Nephron progenitor cell (in vitro differentiated cells): ENCODE measurements at regions not wholly inside any gene's neighbourhood (a gene's known extent, or its start where the extent isn't known, plus 50 kb on each side); places are given as distances from the start of the nearest gene placed in this dataset.

Experiments
- DNase-seq: peaks from one replicate; pipeline ENCODE4 v3.0.0; 2021
- H3K27ac Mint-ChIP-seq: 2 replicates; pipeline ENCODE4 v1.8.0; 2021; ENCODE audit warnings: mild to moderate bottlenecking, moderate library complexity, mixed read lengths
- H3K27me3 Mint-ChIP-seq: 2 replicates; pipeline ENCODE4 v1.8.0; 2021; ENCODE audit warnings: mild to moderate bottlenecking, low read depth, mixed read lengths; ENCODE audit not compliant: poor library complexity
- H3K36me3 Mint-ChIP-seq: 2 replicates; pipeline ENCODE4 v1.8.0; 2021; ENCODE audit warnings: low read depth, mixed read lengths
- H3K4me1 Mint-ChIP-seq: 2 replicates; pipeline ENCODE4 v1.8.0; 2021; ENCODE audit warnings: mixed read lengths
- H3K4me3 Mint-ChIP-seq: 2 replicates; pipeline ENCODE4 v1.8.0; 2021; ENCODE audit warnings: mild to moderate bottlenecking, moderate library complexity, mixed read lengths
- H3K9me3 Mint-ChIP-seq: 2 replicates; pipeline ENCODE4 v1.8.0; 2021; ENCODE audit warnings: mild to moderate bottlenecking, moderate library complexity, mixed read lengths
- TF ChIP-seq, protein P1 (sequence below): fragments of 200-600 bp; sonication (generic); IDR thresholded peaks from 2 replicates; pipeline ENCODE4 v1.5.0; 2021; ENCODE audit warnings: antibody characterized with exemption

DNA sequence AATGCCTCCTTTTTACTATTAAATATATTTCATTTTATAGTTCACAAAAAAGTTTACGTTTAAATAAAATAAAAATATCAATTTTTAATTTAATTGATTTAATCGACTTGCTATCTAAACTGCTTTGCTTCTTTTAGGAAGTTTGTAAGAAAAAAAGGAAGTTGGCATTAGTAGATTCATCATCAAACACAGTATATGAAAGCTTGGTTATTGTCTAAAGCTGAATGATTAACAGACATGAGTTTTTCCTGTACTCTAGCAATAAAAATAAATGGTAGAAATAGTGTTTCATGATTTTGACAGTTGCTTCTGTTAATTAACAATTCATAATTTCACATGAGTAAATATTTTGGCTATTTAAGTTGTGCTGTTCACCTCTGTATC, 1285.5 kb upstream of the GJE1 start:
- Mint-ChIP-seq H3K27ac (no peak overlapping the region), H3K4me3 (no peak overlapping the region), H3K9me3 (no peaks in the 10 kb centered on the region), H3K27me3 (no peaks in the 10 kb centered on the region), H3K4me1 (no peaks in the 10 kb centered on the region), H3K36me3 (no peaks in the 10 kb centered on the region)
- TF ChIP-seq, protein P1, sequence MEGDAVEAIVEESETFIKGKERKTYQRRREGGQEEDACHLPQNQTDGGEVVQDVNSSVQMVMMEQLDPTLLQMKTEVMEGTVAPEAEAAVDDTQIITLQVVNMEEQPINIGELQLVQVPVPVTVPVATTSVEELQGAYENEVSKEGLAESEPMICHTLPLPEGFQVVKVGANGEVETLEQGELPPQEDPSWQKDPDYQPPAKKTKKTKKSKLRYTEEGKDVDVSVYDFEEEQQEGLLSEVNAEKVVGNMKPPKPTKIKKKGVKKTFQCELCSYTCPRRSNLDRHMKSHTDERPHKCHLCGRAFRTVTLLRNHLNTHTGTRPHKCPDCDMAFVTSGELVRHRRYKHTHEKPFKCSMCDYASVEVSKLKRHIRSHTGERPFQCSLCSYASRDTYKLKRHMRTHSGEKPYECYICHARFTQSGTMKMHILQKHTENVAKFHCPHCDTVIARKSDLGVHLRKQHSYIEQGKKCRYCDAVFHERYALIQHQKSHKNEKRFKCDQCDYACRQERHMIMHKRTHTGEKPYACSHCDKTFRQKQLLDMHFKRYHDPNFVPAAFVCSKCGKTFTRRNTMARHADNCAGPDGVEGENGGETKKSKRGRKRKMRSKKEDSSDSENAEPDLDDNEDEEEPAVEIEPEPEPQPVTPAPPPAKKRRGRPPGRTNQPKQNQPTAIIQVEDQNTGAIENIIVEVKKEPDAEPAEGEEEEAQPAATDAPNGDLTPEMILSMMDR, result no peak
- DNase-seq, result no peak

DNA sequence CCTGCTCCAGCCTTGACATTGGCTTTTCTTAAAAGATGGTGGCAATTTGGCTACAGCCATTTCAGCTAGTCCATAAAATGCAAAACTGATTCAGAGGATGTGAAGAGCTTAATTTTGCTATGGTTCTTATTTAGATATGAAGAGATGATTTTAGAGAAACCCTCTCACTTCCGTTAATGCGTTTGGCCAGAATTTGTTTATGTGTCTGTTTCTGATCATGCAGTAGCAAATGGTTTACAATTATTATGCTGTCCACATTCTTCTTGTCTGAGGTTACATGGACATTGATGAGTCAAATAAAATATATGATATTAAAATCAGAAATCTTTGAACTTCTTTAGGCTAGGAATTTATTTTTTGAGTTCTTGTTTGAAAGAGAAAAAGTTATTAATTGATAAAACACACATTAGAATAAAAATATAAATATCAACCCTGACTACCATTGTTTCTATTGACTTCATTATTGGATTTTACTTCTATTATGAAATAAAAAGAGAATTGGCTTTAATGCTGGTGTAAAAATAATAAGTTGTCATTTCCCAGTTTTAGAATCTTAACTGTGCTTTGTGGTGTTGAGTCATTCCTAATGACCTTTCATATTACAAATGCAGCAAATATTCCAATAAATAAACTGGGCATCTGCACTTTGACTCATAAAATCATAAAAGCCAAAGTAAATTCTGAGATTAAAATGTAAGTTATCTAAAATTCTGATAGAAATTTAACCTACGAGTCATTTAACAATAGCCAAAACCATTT, 1286.0 kb upstream of the GJE1 start:
- H3K27ac Mint-ChIP-seq, result no peak overlapping the region
- H3K4me3 Mint-ChIP-seq, result no peak overlapping the region
- H3K4me1 Mint-ChIP-seq, result no peaks in the 10 kb centered on the region
- no peaks in the 10 kb centered on the region for H3K9me3 Mint-ChIP-seq
- DNase-seq, result no peak
- H3K36me3 Mint-ChIP-seq, result no peaks in the 10 kb centered on the region
- TF ChIP-seq, protein P1, result no peak
- no peaks in the 10 kb centered on the region for H3K27me3 Mint-ChIP-seq

DNA sequence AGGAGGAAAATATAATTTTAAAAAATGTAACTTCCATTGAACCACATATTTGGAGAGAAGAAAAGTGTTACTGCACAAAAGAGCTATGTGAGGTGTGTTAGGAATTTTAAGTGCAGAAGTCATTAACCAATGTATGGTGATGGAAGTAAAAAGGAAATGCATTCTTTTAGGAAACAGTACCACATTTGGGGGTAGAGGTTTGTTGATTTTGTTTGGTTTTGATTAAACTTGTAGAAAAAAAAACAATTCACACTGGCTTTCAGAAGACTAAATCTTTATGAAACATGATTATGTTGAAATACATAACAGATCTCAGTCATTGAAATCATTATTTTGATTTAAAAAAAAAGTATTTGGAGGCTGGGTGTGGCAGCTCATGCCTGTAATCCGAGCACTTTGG, 1287.0 kb upstream of the GJE1 start:
- Mint-ChIP-seq H3K27me3 (no peaks in the 10 kb centered on the region), H3K27ac (no peak overlapping the region), H3K4me3 (no peak overlapping the region), H3K36me3 (no peaks in the 10 kb centered on the region), H3K9me3 (no peaks in the 10 kb centered on the region), H3K4me1 (no peaks in the 10 kb centered on the region)
- TF ChIP-seq, protein P1, result no peak
- no peak for DNase-seq

DNA sequence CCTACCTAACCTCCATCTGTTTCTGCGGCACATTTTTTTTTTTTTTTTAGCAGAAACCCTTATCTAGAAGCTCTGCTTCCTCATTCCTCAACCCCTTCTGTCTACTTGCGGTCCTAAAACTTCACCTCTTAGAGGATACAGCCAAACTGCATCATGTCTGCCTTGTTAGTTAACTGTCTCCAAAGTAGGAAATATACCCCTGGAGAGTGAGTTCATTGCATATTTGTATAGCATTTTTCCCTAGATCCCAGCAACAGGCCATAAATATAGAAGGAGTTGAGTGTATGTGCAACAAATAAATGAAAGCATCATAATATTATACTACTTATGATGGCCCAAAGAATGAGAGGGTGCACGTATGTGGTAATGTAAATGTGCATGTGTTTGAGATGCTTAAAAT, 1288.6 kb upstream of the GJE1 start:
- Mint-ChIP-seq H3K4me1 (no peaks in the 10 kb centered on the region), H3K4me3 (no peak overlapping the region), H3K27ac (no peak overlapping the region), H3K27me3 (no peaks in the 10 kb centered on the region), H3K9me3 (no peaks in the 10 kb centered on the region), H3K36me3 (no peaks in the 10 kb centered on the region)
- TF ChIP-seq, protein P1, result no peak
- no peak for DNase-seq

DNA sequence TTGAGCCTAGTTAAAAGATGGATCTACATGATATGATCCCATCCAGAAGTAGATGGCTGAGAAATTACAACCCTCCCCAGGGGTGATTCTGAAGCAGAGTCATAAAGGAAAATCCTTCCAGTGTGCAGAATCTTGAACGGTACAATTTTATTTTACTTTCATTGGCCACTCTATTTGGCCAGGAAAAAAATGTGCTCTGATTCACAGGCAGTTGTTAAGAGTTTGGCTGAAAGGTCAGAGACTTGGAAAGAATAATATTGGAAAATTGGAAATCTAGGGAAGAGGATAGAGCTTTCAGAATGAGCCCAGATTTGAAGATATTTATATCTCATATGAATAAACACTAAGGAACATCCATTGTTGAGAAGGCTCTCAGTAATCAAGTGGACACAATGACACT, 1299.3 kb upstream of the GJE1 start:
- TF ChIP-seq, protein P1, result no peak
- Mint-ChIP-seq H3K27ac (no peak overlapping the region), H3K4me3 (no peak overlapping the region), H3K36me3 (no peaks in the 10 kb centered on the region), H3K4me1 (no peaks in the 10 kb centered on the region), H3K9me3 (no peaks in the 10 kb centered on the region), H3K27me3 (peaks cover 4% of the 10 kb centered on the region)
- DNase-seq, result no peak

DNA sequence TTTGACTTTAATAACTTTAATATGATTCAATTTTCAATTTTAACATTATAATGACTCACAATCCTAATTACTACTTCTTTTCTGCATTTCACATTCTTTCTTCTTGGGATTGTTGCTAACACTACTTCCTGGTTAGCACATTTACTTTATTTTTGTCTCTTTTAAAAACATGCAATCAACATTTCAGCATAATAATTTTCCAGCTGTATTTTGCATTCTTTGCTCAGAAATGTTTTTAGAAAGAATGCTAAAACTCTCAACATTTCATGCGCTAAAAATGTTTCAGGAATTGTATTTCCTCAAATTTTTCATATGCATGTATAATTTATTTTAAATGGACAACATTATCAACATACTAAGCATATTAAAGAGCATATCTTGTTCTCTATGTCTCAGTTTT, 1302.1 kb upstream of the GJE1 start:
- H3K27me3 Mint-ChIP-seq, result peaks cover 4% of the 10 kb centered on the region
- DNase-seq, result no peak
- no peak overlapping the region for H3K27ac Mint-ChIP-seq
- H3K4me1 Mint-ChIP-seq, result no peaks in the 10 kb centered on the region
- no peaks in the 10 kb centered on the region for H3K36me3 Mint-ChIP-seq
- no peaks in the 10 kb centered on the region for H3K9me3 Mint-ChIP-seq
- TF ChIP-seq, protein P1, result no peak
- no peak overlapping the region for H3K4me3 Mint-ChIP-seq
